ES-I3 (cell line): ENCODE measurements at regions not wholly inside any gene's neighbourhood (a gene's known extent, or its start where the extent isn't known, plus 50 kb on each side); places are given as distances from the start of the nearest gene placed in this dataset.

Source experiments
- H3K36me3 ChIP-seq: 2 replicates; pipeline ENCODE4 v1.6.1; 2013; ENCODE audit warnings: mild to moderate bottlenecking, low read length, control low read depth, moderate library complexity; ENCODE audit not compliant: insufficient read depth
- H3K4me1 ChIP-seq: 2 replicates; pipeline ENCODE4 v1.6.1; 2013; ENCODE audit warnings: mild to moderate bottlenecking, control low read depth, low read length; ENCODE audit not compliant: insufficient read depth
- H3K9ac ChIP-seq: 2 replicates; pipeline ENCODE4 v1.6.1; 2013; ENCODE audit warnings: low read depth, mild to moderate bottlenecking, low read length, moderate library complexity
- H3K9me3 ChIP-seq: 2 replicates; pipeline ENCODE4 v1.6.1; 2013; ENCODE audit warnings: mild to moderate bottlenecking, low read length, moderate library complexity; ENCODE audit not compliant: control insufficient read depth, insufficient read depth

GRCh38 chr7:46812101-46812675, 769.7 kb downstream of the TNS3 start:
- Histone ChIP-seq H3K9me3 (peaks cover 3% of the 10 kb centered on the region; the same call in 1 of the 2 replicates), H3K36me3 (no peaks in the 10 kb centered on the region), H3K4me1 (peaks cover 12% of the 10 kb centered on the region), H3K9ac (no peak overlapping the region)

- Histone ChIP-seq H3K36me3 (no peaks in the 10 kb centered on the region), H3K4me1 (peaks cover 12% of the 10 kb centered on the region), H3K9me3 (peaks cover 2% of the 10 kb centered on the region; the same call in 1 of the 2 replicates), H3K9ac (no peak overlapping the region)
These were observed 770.4 kb downstream of the TNS3 start for GRCh38 chr7:46811529-46811928.

GRCh38 chr7:46810986-46811385, 770.9 kb downstream of the TNS3 start:
- H3K4me1 ChIP-seq, result peaks cover 12% of the 10 kb centered on the region
- no peaks in the 10 kb centered on the region for H3K36me3 ChIP-seq
- H3K9ac ChIP-seq, result no peak overlapping the region
- no peaks in the 10 kb centered on the region for H3K9me3 ChIP-seq

GRCh38 chr7:46809886-46810285, 772.0 kb downstream of the TNS3 start:
- peaks cover 12% of the 10 kb centered on the region for H3K4me1 ChIP-seq
- H3K9me3 ChIP-seq, result no peaks in the 10 kb centered on the region
- no peaks in the 10 kb centered on the region for H3K36me3 ChIP-seq
- no peak overlapping the region for H3K9ac ChIP-seq

- H3K9ac ChIP-seq, result no peak overlapping the region
- no peaks in the 10 kb centered on the region for H3K9me3 ChIP-seq
- peaks cover 7% of the 10 kb centered on the region for H3K4me1 ChIP-seq
- H3K36me3 ChIP-seq, result no peaks in the 10 kb centered on the region
These were observed 775.1 kb downstream of the TNS3 start for GRCh38 chr7:46806856-46807255.

- H3K4me1 ChIP-seq, result no peaks in the 10 kb centered on the region
- no peaks in the 10 kb centered on the region for H3K9me3 ChIP-seq
- H3K9ac ChIP-seq, result no peak overlapping the region
- no peaks in the 10 kb centered on the region for H3K36me3 ChIP-seq
These were observed 779.4 kb downstream of the TNS3 start for GRCh38 chr7:46802479-46802878.

DNA sequence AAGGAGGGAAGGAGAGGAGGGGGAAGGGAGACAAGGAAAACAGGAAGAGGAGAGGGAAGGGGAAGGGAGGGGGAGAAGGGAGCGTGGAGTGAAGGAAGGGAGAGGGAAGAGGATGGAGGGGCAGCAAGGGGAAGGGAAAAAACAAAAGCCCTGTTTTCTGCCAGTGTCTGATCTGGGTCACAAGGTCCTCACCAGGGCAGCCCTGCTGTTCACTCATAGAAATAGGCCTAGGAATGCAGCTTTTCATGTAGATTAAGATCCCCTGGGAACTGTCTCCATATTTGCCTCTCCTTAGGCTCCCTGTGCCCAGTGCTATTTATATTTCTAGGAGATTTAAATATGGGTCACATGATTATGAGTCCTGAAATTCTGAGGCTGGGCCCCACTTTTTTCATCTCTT, 790.7 kb downstream of the TNS3 start:
- Histone ChIP-seq H3K4me1 (peaks cover 1% of the 10 kb centered on the region), H3K9ac (no peak overlapping the region), H3K36me3 (no peaks in the 10 kb centered on the region), H3K9me3 (no peaks in the 10 kb centered on the region)

DNA sequence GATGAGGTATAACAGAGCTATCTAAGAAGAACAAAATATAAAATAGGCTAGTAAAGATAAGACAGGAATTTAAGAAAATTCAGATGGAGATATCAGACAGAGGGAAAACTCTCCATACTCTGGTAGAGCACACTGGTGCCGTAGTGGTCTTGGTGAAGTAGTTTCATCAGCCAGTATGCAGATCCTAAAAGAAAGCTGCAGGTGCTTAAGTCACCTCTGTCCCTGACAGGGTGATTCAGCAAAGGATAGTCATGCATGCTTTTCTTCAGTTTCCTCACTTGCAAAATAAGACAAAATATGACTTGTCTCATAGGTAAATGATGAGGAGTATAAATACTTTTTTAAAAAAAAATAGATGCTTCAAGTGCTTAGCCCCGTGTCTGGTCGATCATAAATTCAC, 794.9 kb downstream of the TNS3 start:
- Histone ChIP-seq H3K36me3 (no peaks in the 10 kb centered on the region), H3K9me3 (no peaks in the 10 kb centered on the region), H3K4me1 (peaks cover 5% of the 10 kb centered on the region)

GRCh38 chr7:46786221-46786954, 795.5 kb downstream of the TNS3 start:
- no peak overlapping the region for H3K9ac ChIP-seq
- peaks cover 5% of the 10 kb centered on the region for H3K4me1 ChIP-seq
- no peaks in the 10 kb centered on the region for H3K9me3 ChIP-seq
- H3K36me3 ChIP-seq, result no peaks in the 10 kb centered on the region

More for the DNA sequence above, 794.9 kb downstream of the TNS3 start:
- H3K9ac ChIP-seq, result no peak overlapping the region

GRCh38 chr7:46784732-46785131, 797.2 kb downstream of the TNS3 start:
- Histone ChIP-seq H3K9me3 (no peaks in the 10 kb centered on the region), H3K9ac (no peak overlapping the region), H3K4me1 (peaks cover 5% of the 10 kb centered on the region), H3K36me3 (no peaks in the 10 kb centered on the region)

- Histone ChIP-seq H3K4me1 (peaks cover 5% of the 10 kb centered on the region), H3K9ac (no peak overlapping the region), H3K36me3 (no peaks in the 10 kb centered on the region), H3K9me3 (no peaks in the 10 kb centered on the region)
These were observed 799.9 kb downstream of the TNS3 start for GRCh38 chr7:46781901-46782439.

DNA sequence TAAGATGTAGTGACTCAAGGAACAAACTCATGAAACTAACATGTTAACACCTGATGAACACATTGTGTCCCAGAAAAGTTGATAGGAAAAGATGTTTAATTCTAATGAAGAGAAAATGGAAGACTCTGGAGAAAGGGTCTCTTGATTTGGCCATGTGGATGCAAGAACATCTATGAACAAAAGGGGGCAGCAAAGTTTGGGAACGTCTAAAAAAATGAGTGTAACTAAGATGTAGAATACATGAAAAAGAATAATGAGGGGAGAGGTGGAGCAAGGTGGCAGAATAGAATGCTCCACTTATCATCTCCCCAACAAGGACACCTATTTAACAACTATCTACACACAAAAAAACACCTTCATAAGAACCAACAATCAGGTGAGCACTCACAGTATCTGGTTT, 805.1 kb downstream of the TNS3 start:
- no peaks in the 10 kb centered on the region for H3K9me3 ChIP-seq
- no peaks in the 10 kb centered on the region for H3K36me3 ChIP-seq
- H3K4me1 ChIP-seq, result no peaks in the 10 kb centered on the region
- H3K9ac ChIP-seq, result no peak overlapping the region

DNA sequence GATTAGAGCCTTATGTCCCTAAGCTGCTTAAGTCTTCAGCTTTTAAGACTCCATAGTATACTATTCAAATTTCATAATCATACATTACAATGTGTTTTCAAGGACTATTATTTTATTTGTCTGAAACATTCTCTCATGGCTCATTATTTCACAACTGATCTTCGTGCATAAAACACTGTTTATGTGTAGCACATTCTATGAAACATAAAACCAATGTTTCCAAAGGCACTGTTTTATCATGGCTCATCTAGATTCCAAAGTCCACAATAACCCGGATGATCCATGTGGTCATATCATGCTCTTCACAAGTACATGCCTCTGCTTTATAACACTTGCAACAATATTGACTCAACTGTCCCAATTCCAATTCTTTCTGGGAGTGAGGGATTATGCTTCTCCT, 806.1 kb downstream of the TNS3 start:
- no peaks in the 10 kb centered on the region for H3K9me3 ChIP-seq
- H3K4me1 ChIP-seq, result no peaks in the 10 kb centered on the region
- no peak overlapping the region for H3K9ac ChIP-seq
- H3K36me3 ChIP-seq, result no peaks in the 10 kb centered on the region

GRCh38 chr7:46775020-46775419, 806.9 kb downstream of the TNS3 start:
- no peaks in the 10 kb centered on the region for H3K36me3 ChIP-seq
- H3K9me3 ChIP-seq, result no peaks in the 10 kb centered on the region; the same call in 1 of the 2 replicates
- H3K9ac ChIP-seq, result no peak overlapping the region
- H3K4me1 ChIP-seq, result no peaks in the 10 kb centered on the region

- Histone ChIP-seq H3K4me1 (no peaks in the 10 kb centered on the region), H3K36me3 (no peaks in the 10 kb centered on the region), H3K9me3 (no peaks in the 10 kb centered on the region; the same call in 1 of the 2 replicates), H3K9ac (no peak overlapping the region)
These were observed 807.4 kb downstream of the TNS3 start for GRCh38 chr7:46774515-46774914.
